ENCODE measurements at regions not wholly inside any gene's neighbourhood (a gene's known extent, or its start where the extent isn't known, plus 50 kb on each side); places are given as distances from the start of the nearest gene placed in this dataset.
"Not testable (repeated sequence)": the region's sequence is repeated elsewhere in the genome, so short reads cannot be mapped to it uniquely, and the experiment has no call there.

- TF ChIP-seq POLR2A (IDR thresholded peaks at IDR 0.05; ENCODE audit: low read length); CTCF (IDR thresholded peaks at IDR 0.05): not testable (repeated sequence)
Observed at GRCh38 chr20:30313660-30314059, 943.8 kb upstream of the DEFB115 start.

Measured in A549 (cell line).